HG03159 (cell line): ENCODE measurements at regions not wholly inside any gene's neighbourhood (a gene's known extent, or its start where the extent isn't known, plus 50 kb on each side); places are given as distances from the start of the nearest gene placed in this dataset.

Source experiments
- ATAC-seq: cut with Tn5 transposase; IDR thresholded peaks from one replicate; pipeline ENCODE4 v1.9.1; 2021; ENCODE audit warnings: mild to moderate bottlenecking, moderate library complexity; ENCODE audit not compliant: unreplicated experiment

DNA sequence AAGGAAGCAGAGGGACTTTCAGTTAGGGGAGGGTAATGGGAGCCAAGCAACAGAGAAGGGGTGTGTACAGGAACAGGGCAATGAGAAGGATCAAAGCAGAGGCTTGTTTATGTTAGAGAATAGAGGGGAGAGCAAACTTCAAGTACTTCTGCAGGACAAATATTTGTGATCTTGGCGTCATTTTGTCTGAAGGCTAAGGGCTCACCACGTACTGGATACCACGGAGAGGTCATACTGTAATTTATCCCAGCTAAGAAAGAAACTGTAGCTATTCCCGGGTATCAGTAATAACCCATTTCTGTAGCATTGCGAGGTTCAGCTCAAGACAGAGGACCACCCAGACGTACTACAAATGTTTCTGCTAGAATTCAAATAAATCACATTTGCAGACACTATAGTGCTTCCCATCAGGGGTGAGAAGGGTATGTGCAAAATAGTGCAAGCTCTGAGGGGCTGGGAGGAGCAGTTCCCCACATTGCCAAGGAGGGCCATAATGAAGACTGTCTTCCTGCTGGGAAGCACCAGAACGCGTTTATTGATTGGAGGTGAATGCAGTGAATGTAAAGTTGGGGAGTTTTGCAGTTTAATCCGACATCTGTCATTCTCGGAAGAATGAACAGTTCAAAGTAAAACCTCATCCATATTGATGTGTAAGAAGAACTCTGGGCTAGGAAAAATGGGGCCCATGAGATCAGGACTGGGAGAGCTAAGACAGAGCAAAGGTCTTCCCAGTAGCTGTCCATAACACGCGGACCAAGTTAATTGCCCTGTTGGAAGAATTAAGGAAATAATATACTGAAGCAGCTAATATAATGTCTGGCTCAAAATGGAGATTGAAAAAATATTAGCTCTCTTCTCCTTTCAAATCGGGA, 136.9 kb downstream of the RWDD3 start:
- no peak for ATAC-seq

- no peak for ATAC-seq
These were observed 137.8 kb downstream of the RWDD3 start for GRCh38 chr1:95371666-95372282.

DNA sequence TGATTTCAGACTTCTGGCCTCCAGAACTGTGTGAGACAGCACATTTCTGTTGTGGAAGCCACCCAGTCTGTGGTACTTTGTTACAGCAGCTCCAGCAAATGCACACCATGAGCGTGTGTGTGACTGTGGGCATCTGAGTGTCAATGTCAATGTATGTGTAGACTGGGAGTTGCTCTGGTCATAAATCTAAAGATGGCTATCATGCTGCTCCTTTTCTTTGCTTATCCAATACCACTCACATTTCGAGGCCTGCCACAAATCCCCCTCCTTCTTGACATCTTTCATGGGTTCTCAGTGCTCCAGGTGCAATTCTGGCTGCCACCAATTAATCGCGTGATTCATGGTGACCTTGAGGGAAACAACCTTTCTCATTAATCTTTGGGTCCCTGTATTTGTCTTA, 141.2 kb downstream of the RWDD3 start:
- no peak for ATAC-seq

DNA sequence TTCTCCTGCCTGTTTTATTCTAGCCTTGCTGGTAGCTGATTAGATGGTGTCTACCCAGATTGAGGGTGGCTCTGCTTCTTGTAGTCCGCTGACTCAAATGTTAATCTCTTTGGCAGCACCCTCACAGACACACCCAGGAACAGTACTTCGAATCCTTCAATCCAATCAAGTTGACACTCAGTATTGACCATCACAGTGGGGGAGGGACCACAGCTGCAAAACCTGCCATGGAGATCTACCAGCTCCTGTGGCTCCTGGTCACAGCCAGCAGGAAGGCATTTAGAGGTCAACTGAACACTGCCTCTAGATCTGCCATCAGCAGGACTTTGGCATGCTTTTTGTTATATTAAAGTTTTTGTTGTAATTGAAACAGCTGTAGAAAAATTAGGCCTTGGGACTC, 146.9 kb downstream of the RWDD3 start:
- ATAC-seq = no peak

DNA sequence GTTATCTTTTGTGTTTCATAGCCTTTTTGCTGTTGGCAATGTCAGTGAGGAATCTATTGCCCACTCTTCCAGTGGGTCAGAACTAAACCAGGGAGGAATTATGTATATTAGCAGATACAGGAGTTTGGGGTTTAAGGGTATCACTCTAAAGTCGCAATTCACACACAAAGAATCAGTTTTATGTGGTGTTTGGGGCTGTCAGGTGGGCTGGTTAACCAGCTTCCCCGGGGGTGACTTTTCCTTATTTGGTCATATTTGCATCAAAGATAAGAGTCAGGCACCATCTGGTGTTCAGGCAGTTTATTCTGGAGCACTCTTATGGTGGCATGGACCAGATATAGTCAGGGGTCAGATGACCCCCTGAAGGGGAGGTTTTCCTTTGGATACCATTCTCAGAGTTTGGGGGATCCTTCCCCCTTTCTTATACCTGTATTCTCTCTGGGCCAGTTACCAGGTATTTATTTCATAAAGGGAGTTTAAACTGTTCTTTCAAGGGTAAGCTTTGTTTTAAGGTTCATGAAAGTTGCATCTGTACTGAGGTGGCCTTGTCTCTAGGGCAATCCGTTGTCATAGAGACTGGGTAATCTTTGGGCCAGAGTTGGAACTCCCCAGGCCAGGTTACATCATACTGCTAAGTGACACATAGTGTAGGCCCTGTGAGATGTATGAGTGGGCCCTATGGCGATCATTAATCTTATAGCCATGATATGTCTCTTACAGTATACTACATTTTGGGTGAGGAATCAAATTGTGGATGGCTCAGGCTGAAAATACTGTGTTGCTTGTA, 148.2 kb downstream of the RWDD3 start:
- ATAC-seq = no peak

DNA sequence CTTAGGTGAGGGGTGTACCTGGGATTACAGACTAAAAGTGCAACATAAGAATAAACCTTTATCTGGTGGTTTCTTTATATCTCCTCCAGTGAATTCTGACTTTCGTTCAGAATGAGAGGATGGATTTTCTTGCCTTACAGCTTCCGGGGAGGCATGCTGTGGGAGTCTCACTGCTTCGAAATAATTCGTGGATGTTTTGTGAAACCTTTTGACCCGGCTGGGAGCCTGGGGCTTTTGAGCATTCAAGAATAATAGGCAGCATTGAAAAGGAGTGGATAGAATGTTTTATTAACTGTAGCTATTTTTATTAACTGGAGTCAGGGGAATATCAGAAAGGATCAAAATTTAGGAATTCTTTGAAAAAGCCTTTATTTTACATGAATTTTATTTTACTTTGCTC, 149.1 kb downstream of the RWDD3 start:
- no peak for ATAC-seq

DNA sequence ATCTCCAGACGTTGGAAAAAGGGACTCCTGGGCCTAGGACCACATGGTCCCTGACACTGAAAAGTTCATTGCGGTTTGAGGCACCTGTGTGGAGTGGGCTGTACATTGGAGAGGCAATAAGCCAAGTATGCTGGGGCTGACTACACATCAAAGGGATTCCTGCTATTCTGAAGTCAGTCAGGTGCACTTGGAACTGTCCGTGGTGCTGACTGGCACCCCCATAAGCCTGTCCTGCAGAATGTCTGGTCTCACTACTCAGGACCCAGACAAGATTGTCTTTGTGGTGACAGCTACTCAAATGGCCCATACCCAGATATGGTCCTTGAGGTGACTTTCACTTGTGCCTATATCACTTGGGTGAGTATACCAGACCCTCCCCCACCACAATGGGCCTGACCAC, 150.6 kb downstream of the RWDD3 start:
- ATAC-seq = no peak

DNA sequence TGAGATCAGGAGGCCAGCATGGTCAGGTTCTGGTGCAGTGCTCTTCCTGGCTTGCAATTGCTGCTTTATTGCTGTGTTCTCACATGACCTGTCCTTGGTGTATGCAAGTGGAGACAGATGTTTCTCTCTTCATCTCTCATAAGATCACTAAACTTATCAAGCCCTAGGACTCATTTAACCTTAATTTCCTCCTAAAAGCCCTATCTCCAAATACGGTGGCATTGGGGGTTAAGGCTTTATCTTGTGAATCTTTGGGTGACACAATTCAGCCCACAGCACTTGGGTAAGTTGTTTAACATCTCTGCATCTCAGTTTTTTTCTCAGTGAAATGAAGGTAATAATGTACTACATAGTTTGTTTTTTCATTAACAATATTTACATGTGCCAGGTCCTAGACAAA, 152.4 kb downstream of the RWDD3 start:
- no peak for ATAC-seq

GRCh38 chr1:95386915-95387314, 152.9 kb downstream of the RWDD3 start:
- no peak for ATAC-seq

DNA sequence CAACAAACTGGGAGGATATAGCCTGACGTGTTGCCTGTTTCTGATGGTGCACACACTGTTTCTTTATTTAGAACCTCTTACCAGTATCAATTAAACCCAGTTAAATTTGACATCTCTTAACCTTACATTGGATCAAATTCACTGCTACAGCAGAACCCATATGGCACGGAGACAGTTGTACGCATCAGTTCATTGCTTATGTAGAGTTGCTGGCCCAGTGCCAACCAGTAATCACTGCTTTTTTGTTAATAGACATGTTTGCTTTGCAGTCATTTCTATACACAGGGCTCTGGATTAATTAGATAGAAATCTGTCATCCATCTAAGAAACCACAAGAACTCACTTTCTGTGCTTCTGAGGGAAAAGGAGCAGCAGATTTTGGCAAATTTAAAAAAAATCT, 154.0 kb downstream of the RWDD3 start:
- no peak for ATAC-seq

DNA sequence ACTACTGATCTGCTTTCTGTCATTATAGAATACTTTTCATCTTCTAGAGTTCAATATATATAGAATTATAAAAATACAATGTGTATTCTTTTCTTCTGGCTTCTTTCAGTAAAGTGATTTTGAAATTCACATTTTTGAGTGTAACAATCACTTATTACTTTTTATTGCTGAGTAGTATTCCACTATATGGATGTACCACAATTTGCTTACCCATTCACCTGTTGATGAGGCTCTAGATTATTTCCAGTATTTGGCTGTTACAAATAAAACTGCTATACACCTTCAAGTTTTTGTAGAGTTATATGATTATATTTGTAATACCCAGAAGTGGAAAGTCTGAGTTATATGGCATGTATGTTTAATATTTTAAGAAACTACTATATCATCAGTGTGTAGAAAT, 159.4 kb downstream of the RWDD3 start:
- ATAC-seq = no peak

- no peak for ATAC-seq
These were observed 162.5 kb downstream of the RWDD3 start for GRCh38 chr1:95396557-95396956.

- ATAC-seq = no peak
These were observed 168.8 kb downstream of the RWDD3 start for GRCh38 chr1:95402780-95403179.

GRCh38 chr1:95406279-95406678, 172.3 kb downstream of the RWDD3 start:
- no peak for ATAC-seq

- no peak for ATAC-seq
These were observed 173.3 kb downstream of the RWDD3 start for GRCh38 chr1:95407131-95407885.

GRCh38 chr1:95407886-95408291, 173.9 kb downstream of the RWDD3 start:
- no peak for ATAC-seq

DNA sequence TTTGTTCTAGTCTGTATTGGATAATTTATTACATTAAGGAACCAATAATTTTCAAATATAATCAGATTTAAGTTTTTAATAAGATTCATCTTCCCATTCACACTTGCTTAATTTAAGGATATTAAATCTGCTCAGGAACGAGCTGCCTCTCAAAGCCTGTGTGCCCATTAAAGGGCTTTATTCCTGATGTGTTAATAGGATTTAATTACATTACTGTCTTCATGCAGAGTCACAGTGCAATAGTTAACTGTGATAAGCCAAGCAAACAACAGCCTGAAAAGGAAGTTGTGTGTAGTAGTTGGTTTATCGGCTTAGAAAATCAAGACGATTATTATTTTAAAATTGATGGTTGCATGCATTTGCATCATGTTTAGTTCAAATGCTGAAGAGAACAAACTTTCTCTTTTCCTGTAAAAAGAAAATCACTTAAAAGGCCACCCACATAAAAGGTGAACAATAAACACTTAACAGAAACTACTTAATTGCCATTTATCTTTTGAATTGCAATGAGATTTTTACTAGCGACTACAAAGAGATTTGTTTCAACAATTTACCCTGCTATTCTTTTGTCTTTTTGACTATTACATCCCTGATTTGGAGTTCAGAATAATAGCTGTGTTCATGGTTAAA, 174.6 kb downstream of the RWDD3 start:
- no peak for ATAC-seq

DNA sequence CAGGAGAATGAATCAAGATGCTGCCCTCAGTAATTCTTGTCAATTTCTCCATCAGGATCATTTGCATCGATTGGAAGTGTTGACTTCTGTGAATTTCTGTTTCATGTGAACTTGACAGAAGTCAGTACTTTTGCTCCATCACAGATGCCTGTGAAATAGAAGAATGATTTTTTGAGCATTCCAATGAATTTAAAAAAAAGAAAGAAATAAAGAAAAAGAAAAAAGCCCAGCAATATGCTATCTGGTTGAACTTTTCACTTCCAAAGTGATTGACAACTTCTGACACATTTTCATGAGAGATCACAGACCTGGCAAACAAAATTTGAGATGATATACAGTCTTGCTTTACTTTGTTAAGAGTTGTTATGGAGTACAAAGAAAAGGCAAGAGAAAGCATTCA, 175.3 kb downstream of the RWDD3 start:
- no peak for ATAC-seq

DNA sequence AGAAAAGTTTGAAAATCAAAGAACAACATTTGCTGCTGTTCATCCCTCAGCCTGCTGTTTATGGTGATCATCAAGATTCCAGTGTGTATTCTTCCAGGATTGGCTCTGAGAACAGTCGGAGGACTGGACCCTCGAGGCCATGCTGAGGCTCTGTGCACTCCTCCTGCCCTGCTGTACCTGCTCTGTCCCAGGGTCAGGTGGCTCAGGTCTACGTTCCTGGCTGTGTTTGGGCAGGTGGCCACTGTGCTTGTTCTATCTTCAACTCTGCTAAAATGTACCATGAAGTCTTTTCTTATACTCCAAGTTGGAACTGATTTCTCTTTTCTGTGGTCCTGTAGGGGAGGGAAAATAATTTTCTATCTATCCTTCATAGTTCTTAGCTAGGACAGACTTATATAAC, 175.9 kb downstream of the RWDD3 start:
- no peak for ATAC-seq

DNA sequence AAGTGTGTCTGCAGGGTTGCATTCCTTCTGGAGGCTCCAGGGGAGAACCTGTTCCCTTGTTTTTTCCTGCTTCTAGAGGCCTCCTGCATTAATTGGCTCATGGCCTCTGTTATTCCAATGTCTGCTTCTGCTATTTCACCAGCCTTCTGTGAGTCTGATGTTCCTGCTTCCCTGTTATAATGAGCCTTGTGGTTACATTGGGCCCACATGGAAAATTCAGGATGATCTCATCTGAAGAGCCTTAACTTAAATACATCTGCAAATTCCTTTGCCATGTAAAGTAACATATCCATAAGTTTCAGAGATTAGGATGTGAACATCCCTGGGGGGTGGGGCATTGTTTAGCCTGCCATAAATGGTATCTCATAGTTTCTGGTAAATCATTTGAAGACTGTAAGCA, 181.1 kb downstream of the RWDD3 start:
- no peak for ATAC-seq

GRCh38 chr1:95426772-95427171, 192.8 kb downstream of the RWDD3 start:
- ATAC-seq = no peak
